ENCODE measurements at regions not wholly inside any gene's neighbourhood (a gene's known extent, or its start where the extent isn't known, plus 50 kb on each side); places are given as distances from the start of the nearest gene placed in this dataset.

- TF ChIP-seq EZH2 (IDR thresholded peaks at IDR 0.05; ENCODE audit: borderline replicate concordance, low read length) = no peak
- TF ChIP-seq CTCF (IDR thresholded peaks at IDR 0.05; ENCODE audit: low read length) = no peak
- Histone ChIP-seq H3K4me3 (ENCODE audit: low read depth, low read length, poor library complexity, severe bottlenecking) (no peak overlapping the region), H3F3A (ENCODE audit: insufficient read depth, low read length) (no peaks in the 10 kb centered on the region), H3K4me2 (ENCODE audit: low read length) (no peak overlapping the region), H3K27me3 (ENCODE audit: insufficient read depth, low read length) (no peaks in the 10 kb centered on the region), H4K20me1 (ENCODE audit: insufficient read depth, low read length) (no peaks in the 10 kb centered on the region), H3K79me2 (ENCODE audit: insufficient read depth, low read length) (no peaks in the 10 kb centered on the region), H3K27ac (ENCODE audit: low read depth, low read length, poor library complexity, severe bottlenecking) (no peak overlapping the region), H3K9me3 (ENCODE audit: low read length) (no peaks in the 10 kb centered on the region), H3K36me3 (ENCODE audit: insufficient read depth, low read length) (no peaks in the 10 kb centered on the region), H3K9ac (ENCODE audit: low read length) (no peak overlapping the region), H3K9me2 (ENCODE audit: low read depth, low read length) (no peaks in the 10 kb centered on the region), H2AFZ (ENCODE audit: low read length) (no peak overlapping the region), H3K4me1 (ENCODE audit: insufficient read depth, low read length, severe bottlenecking) (no peaks in the 10 kb centered on the region)
Measured at GRCh38 chr7:56188376-56188775, 72.2 kb upstream of the NUPR2 start.

- Histone ChIP-seq H3K4me1 (ENCODE audit: insufficient read depth, low read length, severe bottlenecking) (no peaks in the 10 kb centered on the region), H4K20me1 (ENCODE audit: insufficient read depth, low read length) (no peaks in the 10 kb centered on the region), H3K36me3 (ENCODE audit: insufficient read depth, low read length) (no peaks in the 10 kb centered on the region), H3F3A (ENCODE audit: insufficient read depth, low read length) (no peaks in the 10 kb centered on the region), H2AFZ (ENCODE audit: low read length) (no peak overlapping the region), H3K27me3 (ENCODE audit: insufficient read depth, low read length) (no peaks in the 10 kb centered on the region), H3K27ac (ENCODE audit: low read depth, low read length, poor library complexity, severe bottlenecking) (no peak overlapping the region), H3K9me2 (ENCODE audit: low read depth, low read length) (no peaks in the 10 kb centered on the region), H3K9me3 (ENCODE audit: low read length) (no peaks in the 10 kb centered on the region), H3K9ac (ENCODE audit: low read length) (no peak overlapping the region), H3K79me2 (ENCODE audit: insufficient read depth, low read length) (no peaks in the 10 kb centered on the region), H3K4me2 (ENCODE audit: low read length) (no peak overlapping the region), H3K4me3 (ENCODE audit: low read depth, low read length, poor library complexity, severe bottlenecking) (no peak overlapping the region)
- no peak for TF ChIP-seq EZH2 (IDR thresholded peaks at IDR 0.05; ENCODE audit: borderline replicate concordance, low read length)
- no peak for TF ChIP-seq CTCF (IDR thresholded peaks at IDR 0.05; ENCODE audit: low read length)
Measured at GRCh38 chr7:56181010-56181409, 64.8 kb upstream of the NUPR2 start.

- H3K9ac ChIP-seq (ENCODE audit: low read length) = no peak overlapping the region
- no peaks in the 10 kb centered on the region for H3K9me3 ChIP-seq (ENCODE audit: low read length)
- no peak for TF ChIP-seq CTCF (IDR thresholded peaks at IDR 0.05; ENCODE audit: low read length)
- TF ChIP-seq EZH2 (IDR thresholded peaks at IDR 0.05; ENCODE audit: borderline replicate concordance, low read length) = no peak
Measured at GRCh38 chr7:56175771-56176170, 59.6 kb upstream of the NUPR2 start.

More at GRCh38 chr7:56175771-56176170, 59.6 kb upstream of the NUPR2 start:
- H3K79me2 ChIP-seq (ENCODE audit: insufficient read depth, low read length) = no peaks in the 10 kb centered on the region
- no peak overlapping the region for H3K4me3 ChIP-seq (ENCODE audit: low read depth, low read length, poor library complexity, severe bottlenecking)
- H3K4me1 ChIP-seq (ENCODE audit: insufficient read depth, low read length, severe bottlenecking) = no peaks in the 10 kb centered on the region
- no peak overlapping the region for H3K4me2 ChIP-seq (ENCODE audit: low read length)
- H3F3A ChIP-seq (ENCODE audit: insufficient read depth, low read length) = no peaks in the 10 kb centered on the region
- H3K9me2 ChIP-seq (ENCODE audit: low read depth, low read length) = no peaks in the 10 kb centered on the region
- no peak overlapping the region for H2AFZ ChIP-seq (ENCODE audit: low read length)
- no peaks in the 10 kb centered on the region for H3K27me3 ChIP-seq (ENCODE audit: insufficient read depth, low read length)
- no peaks in the 10 kb centered on the region for H3K36me3 ChIP-seq (ENCODE audit: insufficient read depth, low read length)
- H4K20me1 ChIP-seq (ENCODE audit: insufficient read depth, low read length) = no peaks in the 10 kb centered on the region
- H3K27ac ChIP-seq (ENCODE audit: low read depth, low read length, poor library complexity, severe bottlenecking) = no peak overlapping the region

Data from OCI-LY1 (cell line).